SU-DHL-6 (cell line): ENCODE measurements at regions not wholly inside any gene's neighbourhood (a gene's known extent, or its start where the extent isn't known, plus 50 kb on each side); places are given as distances from the start of the nearest gene placed in this dataset.

Experiments used
- H2AFZ ChIP-seq: fragments of 200-600 bp; sonication (generic); 2 replicates; pipeline ENCODE4 v1.6.1; 2014; ENCODE audit warnings: low read depth, mild to moderate bottlenecking, moderate library complexity, mixed read lengths, antibody characterized with exemption, low read length; ENCODE audit not compliant: severe bottlenecking
- H3F3A ChIP-seq: fragments of 200-600 bp; shearing (Covaris generic); 2 replicates; pipeline ENCODE4 v1.6.0; 2016; ENCODE audit warnings: antibody characterized with exemption, mild to moderate bottlenecking; ENCODE audit not compliant: insufficient read depth
- H3K27ac ChIP-seq: fragments of 200-600 bp; sonication (generic); 2 replicates; pipeline ENCODE4 v1.5.1; 2016; ENCODE audit warnings: low read depth, mild to moderate bottlenecking, low read length, moderate library complexity, mixed read lengths
- H3K27me3 ChIP-seq: fragments of 200-600 bp; sonication (generic), shearing (Covaris generic); 2 replicates; pipeline ENCODE4 v1.6.0; 2014; ENCODE audit warnings: mild to moderate bottlenecking, low read length
- H3K36me3 ChIP-seq: fragments of 200-600 bp; sonication (generic); 2 replicates; pipeline ENCODE4 v1.6.1; 2014; ENCODE audit warnings: mild to moderate bottlenecking, low read length, mixed read lengths
- H3K4me2 ChIP-seq: fragments of 300-600, 200-600 bp; shearing (Covaris generic), sonication (generic); 2 replicates; pipeline ENCODE4 v1.6.0; 2014; ENCODE audit warnings: low read length, low read depth, mild to moderate bottlenecking; ENCODE audit not compliant: poor library complexity, severe bottlenecking
- H3K4me3 ChIP-seq: fragments of 200-600 bp; sonication (generic); 2 replicates; pipeline ENCODE4 v1.5.1; 2014; ENCODE audit warnings: antibody characterized with exemption, low read length, mild to moderate bottlenecking, mixed read lengths; ENCODE audit not compliant: insufficient read depth, poor library complexity, severe bottlenecking
- H3K79me2 ChIP-seq: fragments of 200-600 bp; sonication (generic); 2 replicates; pipeline ENCODE4 v1.6.1; 2014; ENCODE audit warnings: mild to moderate bottlenecking, low read length, moderate library complexity; ENCODE audit not compliant: insufficient read depth
- H3K9ac ChIP-seq: fragments of 200-600 bp; sonication (generic); 2 replicates; pipeline ENCODE4 v1.7.0; 2014; ENCODE audit warnings: mild to moderate bottlenecking, low read length
- H3K9me2 ChIP-seq: fragments of 200-600 bp; sonication (generic); replicated peaks from 2 replicates; pipeline ENCODE4 v1.6.1; 2014; ENCODE audit warnings: low read length; ENCODE audit not compliant: insufficient read depth
- H3K9me3 ChIP-seq: fragments of 200-600 bp; sonication (generic); 2 replicates; pipeline ENCODE4 v1.6.1; 2014; ENCODE audit warnings: low read length, mixed read lengths; ENCODE audit not compliant: insufficient read depth
- H4K20me1 ChIP-seq: fragments of 200-600 bp; sonication (generic); 2 replicates; pipeline ENCODE4 v1.6.1; 2014; ENCODE audit warnings: low read depth, mild to moderate bottlenecking, antibody characterized with exemption, low read length, moderate library complexity, mixed read lengths
- CTCF ChIP-seq: fragments of 200-600 bp; sonication (generic); IDR thresholded peaks from one replicate; pipeline ENCODE4 v1.5.1; 2017; ENCODE audit warnings: antibody characterized with exemption, mild to moderate bottlenecking, low read length, moderate library complexity; ENCODE audit not compliant: insufficient read depth, poor library complexity, severe bottlenecking
- EZH2phosphoT487 ChIP-seq: fragments of 200-600 bp; sonication (generic), shearing (Covaris generic); conservative IDR thresholded peaks from 2 replicates; pipeline ENCODE4 v1.6.1; 2018; ENCODE audit warnings: mild to moderate bottlenecking, antibody characterized with exemption, low read length, moderate library complexity, mixed read lengths

- no peak overlapping the region for H3K4me2 ChIP-seq
- H3K36me3 ChIP-seq, result no peaks in the 10 kb centered on the region
- H4K20me1 ChIP-seq, result no peaks in the 10 kb centered on the region
- no peak overlapping the region for H2AFZ ChIP-seq
- no peaks in the 10 kb centered on the region for H3K27me3 ChIP-seq
- TF ChIP-seq CTCF (no peak), EZH2phosphoT487 (no peak)
- H3K9ac ChIP-seq, result no peak overlapping the region
- H3K27ac ChIP-seq, result no peak overlapping the region
- no peaks in the 10 kb centered on the region for H3F3A ChIP-seq
- H3K4me3 ChIP-seq, result no peak overlapping the region
- H3K79me2 ChIP-seq, result no peaks in the 10 kb centered on the region
- H3K9me3 ChIP-seq, result no peaks in the 10 kb centered on the region
- H3K9me2 ChIP-seq, result no peaks in the 10 kb centered on the region; the same call in 1 of the 2 replicates
Observed at GRCh38 chr19:27876976-27877512, 1335.9 kb downstream of the UQCRFS1 start.

- H4K20me1 ChIP-seq, result no peaks in the 10 kb centered on the region
- H3K9me2 ChIP-seq, result no peaks in the 10 kb centered on the region; the same call in 1 of the 2 replicates
- H3K36me3 ChIP-seq, result no peaks in the 10 kb centered on the region
- no peak for TF ChIP-seq CTCF
- no peak for TF ChIP-seq EZH2phosphoT487
- H2AFZ ChIP-seq, result no peak overlapping the region
- H3K9me3 ChIP-seq, result no peaks in the 10 kb centered on the region
- no peak overlapping the region for H3K4me2 ChIP-seq
- H3K9ac ChIP-seq, result no peak overlapping the region
- H3K27me3 ChIP-seq, result no peaks in the 10 kb centered on the region
- H3K27ac ChIP-seq, result no peak overlapping the region
- no peak overlapping the region for H3K4me3 ChIP-seq
- no peaks in the 10 kb centered on the region for H3F3A ChIP-seq
- no peaks in the 10 kb centered on the region for H3K79me2 ChIP-seq
Observed at GRCh38 chr19:27876489-27876888, 1336.5 kb downstream of the UQCRFS1 start.

- no peak overlapping the region for H2AFZ ChIP-seq
- no peak overlapping the region for H3K4me2 ChIP-seq
- H3K9me3 ChIP-seq, result no peaks in the 10 kb centered on the region
- no peaks in the 10 kb centered on the region for H3K27me3 ChIP-seq
- no peak overlapping the region for H3K9ac ChIP-seq
- H3K79me2 ChIP-seq, result no peaks in the 10 kb centered on the region
- H3K9me2 ChIP-seq, result no peaks in the 10 kb centered on the region; the same call in 1 of the 2 replicates
- H3K27ac ChIP-seq, result no peak overlapping the region
- no peaks in the 10 kb centered on the region for H3K36me3 ChIP-seq
- H3K4me3 ChIP-seq, result no peak overlapping the region
- H4K20me1 ChIP-seq, result no peaks in the 10 kb centered on the region
- TF ChIP-seq EZH2phosphoT487 (no peak), CTCF (no peak)
- H3F3A ChIP-seq, result no peaks in the 10 kb centered on the region
Observed at GRCh38 chr19:27872370-27872769, 1340.6 kb downstream of the UQCRFS1 start.
